NCI-H2196 (cell line): ENCODE measurements at regions not wholly inside any gene's neighbourhood (a gene's known extent, or its start where the extent isn't known, plus 50 kb on each side); places are given as distances from the start of the nearest gene placed in this dataset.

Source experiments
- DNase-seq: peaks from one replicate; lab custom pipeline; 2025; ENCODE audit not compliant: unreplicated experiment; lab: John Stamatoyannopoulos, UW

GRCh38 chr3:18778598-18778997 lies 353.5 kb upstream of the SATB1 start:
- no peak for DNase-seq

- DNase-seq = no peak
Measured at GRCh38 chr3:18778094-18778493, 353.0 kb upstream of the SATB1 start.

GRCh38 chr3:18775501-18775900 lies 350.4 kb upstream of the SATB1 start:
- DNase-seq = no peak

- no peak for DNase-seq
Measured at GRCh38 chr3:18774319-18775088, 349.4 kb upstream of the SATB1 start.

- DNase-seq = no peak
Measured at GRCh38 chr3:18772699-18773305, 347.7 kb upstream of the SATB1 start.

- DNase-seq = no peak
Measured at GRCh38 chr3:18771931-18772330, 346.8 kb upstream of the SATB1 start.

GRCh38 chr3:18770800-18771199 lies 345.7 kb upstream of the SATB1 start:
- DNase-seq = no peak

- DNase-seq = no peak
Measured at GRCh38 chr3:18767756-18768303, 342.7 kb upstream of the SATB1 start.

GRCh38 chr3:18766974-18767373 lies 341.8 kb upstream of the SATB1 start:
- DNase-seq = no peak

GRCh38 chr3:18765662-18766061 lies 340.5 kb upstream of the SATB1 start:
- DNase-seq = no peak

- DNase-seq = no peak
Measured at GRCh38 chr3:18765161-18765560, 340.0 kb upstream of the SATB1 start.

- no peak for DNase-seq
Measured at GRCh38 chr3:18761530-18761929, 336.4 kb upstream of the SATB1 start.

- DNase-seq = peak; percentile 79
Measured at GRCh38 chr3:18758047-18758704, 333.0 kb upstream of the SATB1 start.

GRCh38 chr3:18757476-18757875 lies 332.3 kb upstream of the SATB1 start:
- DNase-seq = no peak

- DNase-seq = no peak
Measured at GRCh38 chr3:18752273-18752934, 327.3 kb upstream of the SATB1 start.

GRCh38 chr3:18751514-18751913 lies 326.4 kb upstream of the SATB1 start:
- DNase-seq = peak; percentile 68

GRCh38 chr3:18747383-18747782 lies 322.2 kb upstream of the SATB1 start:
- DNase-seq = no peak

- DNase-seq = no peak
Measured at GRCh38 chr3:18745472-18745871, 320.3 kb upstream of the SATB1 start.

- DNase-seq = no peak
Measured at GRCh38 chr3:18744472-18744871, 319.3 kb upstream of the SATB1 start.

- no peak for DNase-seq
Measured at GRCh38 chr3:18743761-18744160, 318.6 kb upstream of the SATB1 start.
